NCI-H69 (cell line): ENCODE measurements at regions not wholly inside any gene's neighbourhood (a gene's known extent, or its start where the extent isn't known, plus 50 kb on each side); places are given as distances from the start of the nearest gene placed in this dataset.
"Not testable (repeated sequence)": the region's sequence is repeated elsewhere in the genome, so short reads cannot be mapped to it uniquely, and the experiment has no call there.

Source experiments
- DNase-seq: peaks from one replicate; lab custom pipeline; 2025; lab: John Stamatoyannopoulos, UW

DNA sequence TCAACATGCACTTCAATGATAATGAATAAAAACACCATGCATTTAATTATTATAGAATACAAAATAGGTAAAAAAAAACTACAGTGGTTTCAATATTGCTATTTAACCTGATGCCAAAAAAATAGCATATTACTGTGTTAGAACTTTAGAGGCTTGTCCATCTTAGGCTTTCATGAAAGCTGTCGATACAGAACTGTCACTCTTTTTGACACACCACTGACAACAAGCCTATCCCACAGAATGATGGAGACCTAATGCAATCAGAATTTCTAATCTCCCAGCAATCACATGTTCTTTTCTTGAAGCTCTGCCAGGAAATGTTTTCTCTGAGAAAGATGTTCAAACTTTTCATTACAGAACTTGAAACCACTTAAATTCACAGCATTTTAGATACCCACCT lies 490.3 kb upstream of the EPHA6 start:
- no peak for DNase-seq

DNA sequence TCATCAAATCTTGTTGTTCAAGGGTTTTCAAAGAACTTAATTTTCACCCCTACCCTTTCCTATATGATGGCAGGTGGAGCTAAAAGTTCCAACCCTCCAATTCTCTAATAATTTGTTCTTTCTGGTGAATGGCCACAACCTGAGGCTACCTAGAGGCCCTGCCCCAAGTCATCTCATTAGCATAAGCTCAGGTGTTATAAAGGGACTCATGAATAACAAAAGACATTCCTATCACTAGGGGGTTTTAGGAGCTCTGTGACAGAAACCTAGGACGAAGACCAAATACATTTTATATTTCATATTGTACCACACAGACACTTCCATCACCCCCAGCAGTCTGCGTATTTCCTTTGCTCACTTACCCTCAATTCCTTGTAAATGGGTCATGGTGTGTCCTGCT lies 483.6 kb upstream of the EPHA6 start:
- DNase-seq: no peak

DNA sequence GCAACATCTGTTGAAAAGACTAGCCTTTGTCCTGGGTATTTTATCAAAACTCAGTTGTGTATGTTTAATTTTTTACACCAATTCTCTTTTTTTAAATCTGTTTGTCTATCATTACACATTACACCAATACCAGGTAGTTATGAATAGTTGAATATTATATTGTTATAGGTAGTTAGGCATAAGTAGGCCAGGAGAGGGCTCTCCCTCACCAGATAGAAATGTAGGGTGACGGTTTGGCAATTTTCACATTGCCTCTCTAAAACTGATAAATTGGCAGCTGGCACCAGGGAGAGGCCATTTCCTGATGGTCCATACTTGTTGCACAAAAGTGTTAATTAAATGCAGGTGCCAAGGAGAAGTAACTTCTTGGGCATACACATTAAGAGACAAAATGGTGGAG lies 483.1 kb upstream of the EPHA6 start:
- no peak for DNase-seq

GRCh38 chr3:96334779-96335178 lies 479.6 kb upstream of the EPHA6 start:
- no peak for DNase-seq

DNA sequence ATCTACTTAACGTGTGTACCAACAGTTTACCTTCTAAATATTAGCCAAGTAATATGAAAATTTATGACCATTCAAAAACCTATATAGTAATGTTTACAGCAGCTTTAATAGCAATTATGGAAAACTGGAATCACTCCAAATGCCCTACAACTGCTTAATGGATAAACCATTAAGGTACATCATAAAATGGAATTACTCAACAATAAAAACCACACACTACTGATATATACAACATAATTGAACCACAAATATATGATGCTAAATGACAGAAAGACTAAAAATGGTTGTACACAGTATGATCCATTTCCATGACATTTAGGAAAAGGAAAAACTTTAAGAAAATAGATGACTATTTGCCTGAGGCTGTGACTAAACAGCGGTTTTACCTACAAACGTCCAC lies 467.1 kb upstream of the EPHA6 start:
- DNase-seq: peak; percentile 15

DNA sequence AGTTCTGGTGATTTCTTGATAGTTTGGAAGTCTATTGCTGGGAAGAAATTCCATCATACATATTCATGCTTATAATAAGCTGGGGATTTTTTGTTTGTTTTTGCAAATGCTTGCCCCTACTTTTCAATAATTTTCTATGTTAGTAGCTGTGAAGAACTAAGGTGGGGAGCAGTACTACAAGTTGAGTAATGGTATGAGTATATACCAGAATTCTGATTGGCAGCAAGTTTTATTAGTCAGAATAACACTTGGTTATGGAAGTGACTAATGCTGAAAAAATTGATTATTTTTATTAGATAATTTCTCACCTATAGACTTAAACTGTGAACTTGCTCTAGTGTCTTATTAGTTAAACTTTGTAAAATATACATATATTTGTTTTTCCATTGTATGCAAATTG lies 462.8 kb upstream of the EPHA6 start:
- not testable (repeated sequence) for DNase-seq

DNA sequence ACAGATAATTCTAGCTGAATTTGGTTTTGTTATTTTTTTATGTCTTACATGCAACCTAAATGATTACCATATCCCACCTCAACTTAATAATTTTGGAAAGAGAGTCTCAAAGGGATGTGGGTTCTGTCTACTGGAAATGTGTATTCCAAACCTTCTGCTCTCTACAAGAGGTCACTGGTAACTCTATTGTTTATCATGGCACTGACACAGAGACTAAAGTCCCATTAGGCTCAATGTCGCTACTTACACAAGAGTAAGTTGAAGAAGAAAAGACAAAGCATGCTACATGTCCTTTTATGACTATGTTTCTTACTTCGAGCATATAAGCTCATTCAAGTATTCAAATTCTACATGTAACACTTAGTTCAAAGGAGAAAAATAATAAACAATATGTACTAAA lies 460.3 kb upstream of the EPHA6 start:
- DNase-seq: no peak

GRCh38 chr3:96354742-96355141 lies 459.7 kb upstream of the EPHA6 start:
- no peak for DNase-seq

DNA sequence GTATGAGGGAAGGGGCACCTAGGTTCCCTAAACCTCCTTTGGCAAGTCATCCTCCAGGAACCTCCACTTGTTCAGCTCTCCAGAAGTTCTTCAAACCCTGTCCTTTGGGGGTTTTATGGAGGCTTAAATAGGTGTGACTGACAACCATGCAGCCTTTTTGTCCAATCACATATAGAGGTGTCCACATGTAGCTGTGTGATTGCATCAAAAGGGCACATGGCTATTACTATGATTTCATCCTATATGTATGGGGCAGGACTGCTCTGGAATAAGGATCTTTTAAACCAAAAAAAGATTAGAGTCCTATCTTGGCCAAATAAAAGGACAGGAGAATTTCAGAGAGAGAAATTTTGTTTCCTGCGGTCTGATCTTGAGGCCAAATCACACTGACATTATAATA lies 453.2 kb upstream of the EPHA6 start:
- DNase-seq: no peak

DNA sequence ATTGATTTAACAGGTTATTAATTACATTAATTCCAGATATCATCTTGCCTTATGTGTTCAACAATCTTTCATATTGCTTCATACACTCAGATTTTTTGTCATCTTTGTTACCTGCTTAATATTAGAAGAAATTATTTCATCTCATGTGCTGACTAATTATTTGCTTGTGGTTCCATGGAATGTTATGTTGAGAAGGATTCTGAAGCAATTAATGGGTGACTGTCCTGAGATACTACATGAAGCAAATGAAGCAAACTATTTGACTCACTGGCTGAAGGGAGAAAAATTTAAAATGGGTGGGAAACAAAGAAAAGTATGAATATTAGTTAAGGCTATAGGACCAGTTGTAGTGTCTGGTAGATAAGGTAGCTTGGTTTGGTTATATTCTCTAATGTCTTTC lies 443.8 kb upstream of the EPHA6 start:
- no peak for DNase-seq

DNA sequence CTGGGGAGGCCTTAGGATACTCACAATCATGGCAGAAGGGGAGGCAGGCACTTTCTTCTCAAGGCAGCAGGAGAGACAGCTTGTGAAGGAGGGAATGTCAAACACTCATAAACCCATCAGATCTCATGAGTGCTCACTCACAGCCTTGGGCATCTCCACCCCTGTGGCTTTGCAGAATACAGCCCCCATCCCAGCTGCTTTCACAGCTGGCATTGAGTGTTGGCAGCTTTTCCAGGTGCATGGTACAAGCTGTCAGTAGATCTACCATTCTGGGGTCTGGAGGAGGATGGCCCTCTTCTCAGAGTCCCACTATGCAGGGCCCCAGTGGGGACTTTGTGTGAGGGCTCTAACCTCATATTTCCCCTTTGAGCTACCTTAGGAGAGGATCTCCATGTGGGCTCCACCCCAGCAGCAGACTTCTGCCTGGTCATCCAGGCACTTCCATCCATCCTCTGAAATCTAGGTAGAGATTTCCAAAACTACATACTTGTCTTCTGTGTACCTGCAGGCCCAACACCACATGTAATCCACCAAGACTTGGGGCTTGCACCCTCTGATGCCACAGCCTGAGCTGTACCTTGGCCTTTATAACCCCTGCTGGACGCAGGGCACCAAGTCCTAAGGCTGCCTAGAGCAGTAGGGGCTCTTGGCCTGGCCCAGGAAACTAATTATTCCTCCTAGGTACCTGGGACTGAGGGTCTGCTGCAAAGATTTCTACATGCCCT lies 404.2 kb upstream of the EPHA6 start:
- DNase-seq: no peak

DNA sequence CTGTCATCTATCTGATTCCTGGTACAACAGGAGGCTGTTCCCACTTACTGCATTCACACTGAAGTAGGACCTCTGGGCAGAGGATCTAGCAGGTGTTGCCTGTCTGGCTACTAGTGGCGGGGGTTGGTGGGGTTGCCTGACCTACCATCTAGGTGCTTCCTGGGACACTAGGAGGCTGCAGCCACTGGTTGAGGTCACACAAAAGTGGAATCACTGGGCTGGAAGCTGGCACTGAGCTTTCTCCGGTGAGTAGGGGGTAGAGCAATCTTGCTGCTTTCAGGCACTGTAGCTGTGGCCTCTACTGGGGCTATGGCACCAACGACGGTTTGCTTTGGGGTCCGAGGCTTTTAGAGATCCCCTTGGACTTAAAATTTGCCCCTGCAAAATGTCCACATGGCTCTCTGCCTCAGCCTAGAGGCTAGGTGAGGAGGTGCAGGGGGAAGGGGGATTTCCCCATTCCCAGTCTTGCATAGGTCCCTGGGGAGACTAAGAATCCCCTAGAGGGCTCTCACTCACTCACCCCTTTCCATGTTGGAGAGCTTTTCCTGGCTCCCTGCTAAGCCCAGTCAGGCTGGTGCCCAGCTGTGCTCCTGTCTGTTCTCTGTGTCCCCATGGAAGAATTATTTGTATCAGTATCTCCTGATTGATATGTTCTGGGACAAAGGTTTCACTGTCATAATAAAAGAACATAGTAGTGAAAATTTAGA lies 397.7 kb upstream of the EPHA6 start:
- DNase-seq: peak; percentile 12

DNA sequence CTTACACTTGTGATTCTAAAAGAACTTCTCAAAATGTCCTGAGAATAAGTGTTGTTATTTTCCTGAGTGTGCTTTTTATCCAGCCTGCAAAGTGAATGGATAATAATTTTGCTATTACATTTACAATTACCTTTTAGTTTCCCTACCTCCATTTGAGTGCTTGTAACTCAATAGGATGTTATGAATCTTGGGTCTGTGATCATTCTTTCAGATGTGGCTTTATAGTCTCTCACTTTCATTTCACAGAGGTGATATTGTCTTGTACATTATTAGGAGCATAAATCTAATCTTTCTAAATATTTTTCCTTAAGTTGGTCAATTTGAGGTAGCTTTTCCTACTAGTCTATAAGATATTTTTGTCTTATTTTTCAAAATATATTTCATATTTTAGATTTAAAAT lies 386.3 kb upstream of the EPHA6 start:
- DNase-seq: no peak

GRCh38 chr3:96430079-96430478 lies 384.3 kb upstream of the EPHA6 start:
- DNase-seq: no peak

- DNase-seq: no peak
Measured at GRCh38 chr3:96434651-96435050, 379.7 kb upstream of the EPHA6 start.

GRCh38 chr3:96449346-96449745 lies 365.0 kb upstream of the EPHA6 start:
- peak; percentile 36 for DNase-seq

- DNase-seq: peak; percentile 45
Measured at GRCh38 chr3:96449803-96450202, 364.6 kb upstream of the EPHA6 start.

DNA sequence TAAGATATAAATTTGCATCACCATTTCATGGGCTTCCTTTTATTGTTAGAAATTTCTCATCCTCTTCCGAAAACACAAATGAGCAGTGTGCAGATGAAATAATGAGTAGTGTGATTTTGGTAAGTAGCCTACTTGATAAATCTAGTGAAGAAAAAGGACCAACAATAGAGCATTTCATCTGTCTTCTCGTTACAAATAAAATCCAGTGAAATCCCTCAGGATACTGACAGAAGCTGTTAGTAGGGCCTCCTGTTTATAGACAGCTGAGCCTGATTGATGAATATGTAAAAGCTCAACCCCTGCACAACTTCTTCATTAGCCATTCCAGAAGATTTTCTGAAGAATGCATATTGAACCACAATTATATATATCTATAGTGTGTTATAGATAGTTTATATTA lies 363.7 kb upstream of the EPHA6 start:
- no peak for DNase-seq

GRCh38 chr3:96465521-96465920 lies 348.9 kb upstream of the EPHA6 start:
- no peak for DNase-seq

DNA sequence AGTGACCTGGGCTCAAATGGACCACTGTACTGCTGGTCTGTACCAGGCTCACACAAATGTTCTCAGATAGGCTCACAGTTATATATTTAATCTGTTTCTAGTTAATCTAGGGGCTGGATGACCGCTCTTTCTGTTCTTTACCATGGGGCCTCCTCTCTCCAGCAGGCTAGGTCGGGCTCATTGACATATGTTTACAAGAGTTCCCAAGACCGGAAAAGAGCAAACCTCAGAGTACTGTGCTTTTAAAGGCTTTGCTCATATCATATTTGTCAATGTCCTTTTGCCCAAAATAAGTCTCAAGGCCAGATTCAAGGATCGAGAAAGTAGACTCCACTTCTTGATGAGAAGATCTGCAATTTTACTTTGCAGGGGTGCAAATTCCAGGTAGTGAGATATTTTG lies 348.0 kb upstream of the EPHA6 start:
- DNase-seq: no peak

- no peak for DNase-seq
Measured at GRCh38 chr3:96467639-96468038, 346.8 kb upstream of the EPHA6 start.

DNA sequence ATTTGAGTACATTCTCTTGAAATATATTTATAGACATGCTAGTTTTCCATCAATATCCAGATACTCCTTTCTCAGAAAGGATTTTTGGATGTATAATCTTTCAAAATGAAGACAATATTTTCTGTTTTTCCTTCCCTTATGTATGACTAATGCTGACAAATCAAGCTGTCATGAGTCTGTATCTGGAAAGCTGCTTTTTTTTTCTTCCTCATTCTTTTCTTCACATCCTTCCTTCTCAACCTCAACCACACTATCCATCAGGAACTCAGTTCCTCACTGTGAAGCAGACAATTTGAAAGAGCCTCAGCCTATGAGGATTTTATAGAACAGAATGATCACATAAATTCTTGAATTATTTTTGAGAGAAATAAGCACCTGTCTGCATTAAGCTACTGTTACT lies 335.9 kb upstream of the EPHA6 start:
- DNase-seq: no peak

DNA sequence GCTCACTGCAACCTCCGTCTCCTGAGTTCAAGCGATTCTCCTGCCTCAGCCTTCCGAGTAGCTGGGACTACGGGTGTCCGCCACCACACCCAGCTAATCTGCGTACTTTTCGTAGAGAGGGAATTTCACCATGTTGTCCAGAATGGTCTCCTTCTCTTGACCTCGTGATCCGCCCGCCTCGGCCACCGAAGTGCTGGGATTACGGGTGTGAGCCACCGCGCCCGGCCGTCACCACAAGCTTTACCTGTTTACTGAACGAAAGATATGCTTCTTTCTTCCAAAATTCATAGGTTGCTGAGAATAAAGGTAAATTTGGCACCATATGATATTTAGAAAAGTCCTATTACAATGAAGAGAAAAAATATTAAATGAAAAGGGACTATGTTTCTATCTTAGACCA lies 333.5 kb upstream of the EPHA6 start:
- DNase-seq: no peak

DNA sequence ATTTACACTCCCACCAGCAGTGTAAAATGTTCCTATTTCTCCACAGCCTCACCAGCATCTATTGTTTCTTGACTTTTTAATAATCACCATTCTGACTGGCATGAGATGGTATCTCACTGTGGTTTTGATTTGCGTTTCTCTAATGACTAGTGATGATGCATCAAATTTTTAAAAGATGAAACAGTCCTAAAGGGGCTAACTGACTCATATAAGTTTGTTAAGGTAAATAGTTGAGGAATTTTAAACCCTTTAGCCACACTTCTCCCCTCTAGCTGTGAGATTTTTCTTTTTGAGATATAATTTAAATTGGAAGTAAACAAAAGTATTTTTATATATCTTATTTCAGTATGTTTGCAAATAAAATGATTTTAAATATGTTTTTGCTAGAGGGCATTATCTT lies 331.2 kb upstream of the EPHA6 start:
- not testable (repeated sequence) for DNase-seq
